Activated CD8-positive, alpha-beta memory T cell treated with anti-CD3 and anti-CD28 coated beads for 36 hours (primary cell): ENCODE measurements at regions not wholly inside any gene's neighbourhood (a gene's known extent, or its start where the extent isn't known, plus 50 kb on each side); places are given as distances from the start of the nearest gene placed in this dataset.
"Not testable (repeated sequence)": the region's sequence is repeated elsewhere in the genome, so short reads cannot be mapped to it uniquely, and the experiment has no call there.

Source experiments
- CTCF ChIA-PET: fragments of 350-600 bp; sonication (Branson Sonifier 250); formaldehyde crosslinking; loops from one replicate; lab custom pipeline; 2021; ENCODE audit warnings: antibody characterized with exemption; lab: Charles Lee
- POLR2A ChIA-PET: fragments of 350-600 bp; sonication (Branson Sonifier 250); formaldehyde crosslinking; loops from one replicate; lab custom pipeline; 2021; ENCODE audit warnings: antibody characterized with exemption; lab: Charles Lee

- ChIA-PET CTCF (no interaction called here), POLR2A (no interaction called here)
Observed at GRCh38 chr2:48170281-48170680, 144.2 kb upstream of the FOXN2 start.

- POLR2A ChIA-PET: no interaction called here
Observed at GRCh38 chr2:48173141-48173540, 141.3 kb upstream of the FOXN2 start.

GRCh38 chr2:48174503-48174902 is 140.0 kb upstream of the FOXN2 start:
- ChIA-PET POLR2A (interaction anchor here (0.7 kb wide), 1 partner anchor 369 kb away, joined by 3 read pairs; no protein-coding TSS in a partner anchor), CTCF (no interaction called here)

More at GRCh38 chr2:48173141-48173540, 141.3 kb upstream of the FOXN2 start:
- CTCF ChIA-PET: no interaction called here

GRCh38 chr2:48175254-48175653 is 139.2 kb upstream of the FOXN2 start:
- CTCF ChIA-PET: no interaction called here

GRCh38 chr2:48175656-48176055 is 138.8 kb upstream of the FOXN2 start:
- CTCF ChIA-PET: no interaction called here

More at GRCh38 chr2:48175254-48175653, 139.2 kb upstream of the FOXN2 start:
- POLR2A ChIA-PET: interaction anchor here (0.6 to 0.7 kb wide), 2 partner anchors 49 to 368 kb away, joined by 3 to 4 read pairs; no protein-coding TSS in a partner anchor

GRCh38 chr2:48176876-48177275 is 137.6 kb upstream of the FOXN2 start:
- CTCF ChIA-PET: no interaction called here

More at GRCh38 chr2:48175656-48176055, 138.8 kb upstream of the FOXN2 start:
- POLR2A ChIA-PET: interaction anchor here (0.6 kb wide), 1 partner anchor 50 kb away, joined by 4 read pairs; no protein-coding TSS in a partner anchor

GRCh38 chr2:48178611-48179010 is 135.9 kb upstream of the FOXN2 start:
- POLR2A ChIA-PET: no interaction called here
- CTCF ChIA-PET: no interaction called here

More at GRCh38 chr2:48176876-48177275, 137.6 kb upstream of the FOXN2 start:
- POLR2A ChIA-PET: no interaction called here

GRCh38 chr2:48180557-48180956 is 133.9 kb upstream of the FOXN2 start:
- ChIA-PET POLR2A (interaction anchor here (0.6 kb wide), 1 partner anchor 13 kb away, joined by 5 read pairs; no protein-coding TSS in a partner anchor), CTCF (no interaction called here)

GRCh38 chr2:48183276-48183675 is 131.2 kb upstream of the FOXN2 start:
- ChIA-PET POLR2A (no interaction called here), CTCF (no interaction called here)

GRCh38 chr2:48183991-48184390 is 130.5 kb upstream of the FOXN2 start:
- ChIA-PET POLR2A (no interaction called here), CTCF (no interaction called here)

- CTCF ChIA-PET: no interaction called here
- POLR2A ChIA-PET: no interaction called here
Observed at GRCh38 chr2:48187503-48187902, 127.0 kb upstream of the FOXN2 start.

GRCh38 chr2:48189552-48190228 is 124.8 kb upstream of the FOXN2 start:
- CTCF ChIA-PET: no interaction called here
- POLR2A ChIA-PET: no interaction called here

- CTCF ChIA-PET: no interaction called here
- POLR2A ChIA-PET: no interaction called here
Observed at GRCh38 chr2:48190230-48190629, 124.3 kb upstream of the FOXN2 start.

GRCh38 chr2:48194641-48195040 is 119.8 kb upstream of the FOXN2 start:
- CTCF ChIA-PET: no interaction called here
- POLR2A ChIA-PET: no interaction called here

GRCh38 chr2:48195169-48195568 is 119.3 kb upstream of the FOXN2 start:
- ChIA-PET POLR2A (no interaction called here), CTCF (no interaction called here)

- CTCF ChIA-PET: no interaction called here
- POLR2A ChIA-PET: no interaction called here
Observed at GRCh38 chr2:48197618-48198017, 116.9 kb upstream of the FOXN2 start.

GRCh38 chr2:48198371-48198770 is 116.1 kb upstream of the FOXN2 start:
- POLR2A ChIA-PET: no interaction called here
- CTCF ChIA-PET: no interaction called here

- POLR2A ChIA-PET: no interaction called here
- CTCF ChIA-PET: interaction anchor here (0.6 kb wide), 1 partner anchor 315 kb away, joined by 3 read pairs; no protein-coding TSS in a partner anchor
Observed at GRCh38 chr2:48199070-48199469, 115.4 kb upstream of the FOXN2 start.

GRCh38 chr2:48200620-48201293 is 113.7 kb upstream of the FOXN2 start:
- ChIA-PET POLR2A (no interaction called here), CTCF (no interaction called here)

GRCh38 chr2:48201435-48201834 is 113.0 kb upstream of the FOXN2 start:
- POLR2A ChIA-PET: not testable (repeated sequence)

More at GRCh38 chr2:48201435-48201834, 113.0 kb upstream of the FOXN2 start:
- CTCF ChIA-PET: not testable (repeated sequence)
